Stimulated activated CD4-positive, alpha-beta T cell treated with anti-CD3 and anti-CD28 coated beads, Interleukin-4, amount 100 ng/mL, for 24 hours (primary cell): ENCODE measurements at regions not wholly inside any gene's neighbourhood (a gene's known extent, or its start where the extent isn't known, plus 50 kb on each side); places are given as distances from the start of the nearest gene placed in this dataset.
A peak's percentile ranks its signal among the peaks of the same experiment; 100 is the strongest.
"Not testable (repeated sequence)": the region's sequence is repeated elsewhere in the genome, so short reads cannot be mapped to it uniquely, and the experiment has no call there.

Experiments
- DNase-seq: peaks from one replicate; pipeline ENCODE4 v3.0.0-alpha.2; 2020

GRCh38 chr13:72657379-72657778 is 70.0 kb downstream of the MZT1 start:
- DNase-seq = no peak

GRCh38 chr13:72656357-72656756 is 71.1 kb downstream of the MZT1 start:
- DNase-seq = no peak

- DNase-seq = no peak
Measured at GRCh38 chr13:72653506-72653905, 73.9 kb downstream of the MZT1 start.

GRCh38 chr13:72652681-72653080 is 74.7 kb downstream of the MZT1 start:
- DNase-seq = no peak

- no peak for DNase-seq
Measured at GRCh38 chr13:72651144-72651543, 76.3 kb downstream of the MZT1 start.

- DNase-seq = no peak
Measured at GRCh38 chr13:72650051-72650700, 77.3 kb downstream of the MZT1 start.

- no peak for DNase-seq
Measured at GRCh38 chr13:72648513-72649065, 78.8 kb downstream of the MZT1 start.

- no peak for DNase-seq
Measured at GRCh38 chr13:72647422-72647821, 80.0 kb downstream of the MZT1 start.

- DNase-seq = no peak
Measured at GRCh38 chr13:72645521-72645920, 81.9 kb downstream of the MZT1 start.

GRCh38 chr13:72643311-72643989 is 84.0 kb downstream of the MZT1 start:
- DNase-seq = peak; percentile 59

- DNase-seq = no peak
Measured at GRCh38 chr13:72639377-72639776, 88.1 kb downstream of the MZT1 start.

- DNase-seq = no peak
Measured at GRCh38 chr13:72638059-72638815, 89.2 kb downstream of the MZT1 start.

GRCh38 chr13:72637561-72637960 is 89.9 kb downstream of the MZT1 start:
- no peak for DNase-seq

- DNase-seq = no peak
Measured at GRCh38 chr13:72634859-72635258, 92.6 kb downstream of the MZT1 start.

GRCh38 chr13:72622546-72622945 is 104.9 kb downstream of the MZT1 start:
- DNase-seq = no peak

GRCh38 chr13:72620874-72621273 is 106.6 kb downstream of the MZT1 start:
- DNase-seq = no peak

- no peak for DNase-seq
Measured at GRCh38 chr13:72617951-72618350, 109.5 kb downstream of the MZT1 start.

GRCh38 chr13:72617186-72617585 is 110.2 kb downstream of the MZT1 start:
- no peak for DNase-seq

GRCh38 chr13:72610251-72610891 is 117.1 kb downstream of the MZT1 start:
- not testable (repeated sequence) for DNase-seq

GRCh38 chr13:72599178-72599743 is 128.2 kb downstream of the MZT1 start:
- DNase-seq = no peak

- no peak for DNase-seq
Measured at GRCh38 chr13:72590091-72590740, 137.2 kb downstream of the MZT1 start.

- DNase-seq = no peak
Measured at GRCh38 chr13:72586518-72586917, 140.9 kb downstream of the MZT1 start.
